ENCODE measurements at regions not wholly inside any gene's neighbourhood (a gene's known extent, or its start where the extent isn't known, plus 50 kb on each side); places are given as distances from the start of the nearest gene placed in this dataset.

DNA sequence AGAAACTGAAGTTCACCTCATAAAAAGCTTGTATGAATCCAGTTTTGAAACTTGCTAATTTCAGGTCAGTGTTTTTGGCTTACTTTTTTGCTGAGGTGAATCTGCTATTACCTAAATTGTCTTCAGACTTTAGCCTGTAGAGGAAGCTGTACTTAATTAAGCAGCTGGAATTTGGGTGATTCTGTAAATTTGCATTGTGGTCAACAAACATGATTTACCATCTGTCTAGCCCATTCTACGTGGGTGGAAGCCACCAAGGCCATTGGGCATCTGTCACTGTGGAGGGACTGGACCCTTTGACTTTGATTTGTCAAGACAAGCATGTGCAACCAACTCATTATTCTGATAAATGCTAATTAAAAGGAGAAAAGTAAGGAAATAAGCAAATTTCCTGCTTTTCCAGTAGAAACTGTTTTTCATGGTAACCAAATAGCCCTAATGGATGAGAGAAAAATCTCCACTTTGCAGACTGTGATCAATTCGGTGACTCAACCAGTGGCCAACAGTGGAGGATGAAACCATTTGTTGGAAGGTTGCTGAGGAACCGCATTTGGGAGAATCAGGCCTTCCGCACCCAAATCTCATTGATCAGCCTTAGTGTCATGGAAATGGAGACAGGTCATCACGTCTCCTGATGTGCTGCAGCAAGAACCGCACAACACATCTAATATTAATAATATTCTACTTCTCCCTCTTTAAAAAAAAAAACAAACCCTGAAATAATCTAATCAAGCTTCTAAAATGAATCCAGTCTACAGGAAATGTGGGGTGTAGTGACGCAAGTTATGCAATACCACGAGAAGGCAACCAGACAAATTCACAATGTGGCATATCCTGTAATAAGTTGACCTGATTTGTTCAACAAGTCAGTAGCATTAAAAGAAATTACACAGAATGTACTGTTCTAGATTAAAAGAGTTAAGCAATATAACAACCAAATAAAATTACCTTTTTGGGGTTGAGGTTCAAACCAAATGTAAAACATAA, 54.3 kb downstream of the GARRE1 start:
- intact Hi-C loops (cut with DNase I), result no loop called here
- Histone ChIP-seq H3K36me3 (ENCODE audit: control insufficient read depth in 2 of 3, insufficient read depth in 3 of 3, low read length in 3 of 3) (no peaks in the 10 kb centered on the region), H3K4me1 (ENCODE audit: control insufficient read depth in 2 of 3, insufficient read depth in 2 of 3, low read depth in 1 of 3, low read length in 3 of 3) (peaks cover 0 to 21% (median 19%) of the 10 kb centered on the region in 3 donors), H3K9ac (ENCODE audit: low read length in 3 of 3) (no peak overlapping the region), H3K9me3 (ENCODE audit: control insufficient read depth in 2 of 3, insufficient read depth in 1 of 3, low read length in 3 of 3) (no peaks in the 10 kb centered on the region), H3K27ac (ENCODE audit: low read depth in 2 of 2, low read length in 2 of 2) (peak overlapping the region in 1 of 2 donors; percentile 26), H3K27me3 (ENCODE audit: control insufficient read depth, insufficient read depth, low read length) (no peaks in the 10 kb centered on the region), H3K4me3 (ENCODE audit: low read length in 3 of 3) (no peak overlapping the region)
- TF ChIP-seq, protein P1, sequence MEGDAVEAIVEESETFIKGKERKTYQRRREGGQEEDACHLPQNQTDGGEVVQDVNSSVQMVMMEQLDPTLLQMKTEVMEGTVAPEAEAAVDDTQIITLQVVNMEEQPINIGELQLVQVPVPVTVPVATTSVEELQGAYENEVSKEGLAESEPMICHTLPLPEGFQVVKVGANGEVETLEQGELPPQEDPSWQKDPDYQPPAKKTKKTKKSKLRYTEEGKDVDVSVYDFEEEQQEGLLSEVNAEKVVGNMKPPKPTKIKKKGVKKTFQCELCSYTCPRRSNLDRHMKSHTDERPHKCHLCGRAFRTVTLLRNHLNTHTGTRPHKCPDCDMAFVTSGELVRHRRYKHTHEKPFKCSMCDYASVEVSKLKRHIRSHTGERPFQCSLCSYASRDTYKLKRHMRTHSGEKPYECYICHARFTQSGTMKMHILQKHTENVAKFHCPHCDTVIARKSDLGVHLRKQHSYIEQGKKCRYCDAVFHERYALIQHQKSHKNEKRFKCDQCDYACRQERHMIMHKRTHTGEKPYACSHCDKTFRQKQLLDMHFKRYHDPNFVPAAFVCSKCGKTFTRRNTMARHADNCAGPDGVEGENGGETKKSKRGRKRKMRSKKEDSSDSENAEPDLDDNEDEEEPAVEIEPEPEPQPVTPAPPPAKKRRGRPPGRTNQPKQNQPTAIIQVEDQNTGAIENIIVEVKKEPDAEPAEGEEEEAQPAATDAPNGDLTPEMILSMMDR (IDR thresholded peaks at IDR 0.05; ENCODE audit: borderline replicate concordance, extremely low read depth, insufficient read depth), result no peak
- DNase-seq (no peak), FAIRE-seq (no peak)

DNA sequence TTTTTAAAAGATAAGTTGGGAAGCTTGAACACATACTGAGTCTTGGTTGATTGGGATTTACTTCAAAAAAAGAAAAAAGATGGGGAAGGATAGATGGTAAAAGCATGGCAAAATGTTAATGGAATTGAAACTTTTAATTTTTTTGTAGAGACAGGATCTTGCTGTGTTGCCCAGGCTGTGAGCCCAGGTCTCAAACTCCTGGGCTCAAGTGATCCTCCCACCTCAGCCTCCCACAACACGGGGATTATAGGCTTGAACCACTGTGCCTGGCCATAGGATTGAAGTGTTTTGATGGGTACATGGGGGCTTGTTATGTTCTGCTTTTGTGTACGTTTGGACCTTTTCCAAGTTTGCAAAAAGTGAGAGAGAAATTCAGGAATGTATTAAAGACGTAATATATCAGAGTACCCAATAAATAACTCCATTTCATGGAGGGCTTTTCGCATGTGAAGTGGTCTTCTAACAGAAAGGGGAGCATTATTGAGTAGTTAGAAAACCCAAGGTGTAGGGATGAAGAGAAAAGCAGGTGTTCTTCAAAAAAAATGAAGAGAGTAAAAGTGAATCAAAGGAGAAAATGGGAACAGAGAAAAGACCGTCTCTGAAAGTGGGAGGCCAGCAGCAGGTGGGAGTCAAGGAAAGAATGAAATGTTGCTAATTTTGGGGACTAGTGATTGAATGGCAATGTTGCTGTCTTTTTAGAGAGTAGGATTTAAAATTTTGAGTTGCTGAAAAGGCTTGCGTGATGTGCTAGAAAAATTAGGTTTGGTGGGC, 55.2 kb downstream of the GARRE1 start:
- Histone ChIP-seq H3K9ac (ENCODE audit: low read length in 3 of 3) (no peak overlapping the region), H3K9me3 (ENCODE audit: control insufficient read depth in 2 of 3, insufficient read depth in 1 of 3, low read length in 3 of 3) (no peaks in the 10 kb centered on the region), H3K36me3 (ENCODE audit: control insufficient read depth in 2 of 3, insufficient read depth in 3 of 3, low read length in 3 of 3) (no peaks in the 10 kb centered on the region), H3K27ac (ENCODE audit: low read depth in 2 of 2, low read length in 2 of 2) (no peak overlapping the region), H3K4me1 (ENCODE audit: control insufficient read depth in 2 of 3, insufficient read depth in 2 of 3, low read depth in 1 of 3, low read length in 3 of 3) (peaks cover 0 to 21% (median 19%) of the 10 kb centered on the region in 3 donors), H3K4me3 (ENCODE audit: low read length in 3 of 3) (no peak overlapping the region), H3K27me3 (ENCODE audit: control insufficient read depth, insufficient read depth, low read length) (no peaks in the 10 kb centered on the region)
- intact Hi-C loops (cut with DNase I), result no loop called here
- FAIRE-seq (no peak), DNase-seq (no peak)
- TF ChIP-seq, protein P1 (IDR thresholded peaks at IDR 0.05; ENCODE audit: borderline replicate concordance, extremely low read depth, insufficient read depth), result no peak

DNA sequence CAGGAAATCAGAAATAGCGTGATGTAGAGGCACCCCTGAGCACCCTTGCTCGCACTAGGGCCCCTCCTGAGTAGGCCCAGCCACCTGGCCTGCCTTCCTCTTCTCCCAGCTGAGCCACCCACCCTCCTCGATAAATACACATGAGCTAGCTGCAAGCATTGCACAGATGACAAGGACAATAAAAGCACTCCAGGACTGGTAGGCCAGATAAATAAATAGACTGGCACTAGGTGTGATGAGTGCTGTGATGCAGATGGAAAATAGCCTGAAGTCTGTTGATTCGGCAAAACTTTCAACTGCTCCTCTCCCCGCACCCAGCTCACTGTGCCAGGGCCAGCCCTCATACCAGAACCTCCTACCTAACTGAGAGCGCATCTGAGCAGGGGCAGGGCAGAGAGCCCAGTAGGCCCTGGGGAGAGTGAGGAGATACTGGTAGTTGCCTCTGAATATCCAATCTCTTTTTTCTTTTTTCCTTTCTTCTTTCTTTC, 54.5 kb upstream of the GPI start:
- Histone ChIP-seq H3K9ac (ENCODE audit: low read length in 3 of 3) (no peak overlapping the region), H3K4me3 (ENCODE audit: low read length in 3 of 3) (no peak overlapping the region), H3K9me3 (ENCODE audit: control insufficient read depth in 2 of 3, insufficient read depth in 1 of 3, low read length in 3 of 3) (no peaks in the 10 kb centered on the region), H3K36me3 (ENCODE audit: control insufficient read depth in 2 of 3, insufficient read depth in 3 of 3, low read length in 3 of 3) (no peaks in the 10 kb centered on the region), H3K27ac (ENCODE audit: low read depth in 2 of 2, low read length in 2 of 2) (no peak overlapping the region), H3K27me3 (ENCODE audit: control insufficient read depth, insufficient read depth, low read length) (no peaks in the 10 kb centered on the region), H3K4me1 (ENCODE audit: control insufficient read depth in 2 of 3, insufficient read depth in 2 of 3, low read depth in 1 of 3, low read length in 3 of 3) (peaks cover 0 to 16% (median 15%) of the 10 kb centered on the region in 3 donors)
- no peak for FAIRE-seq
- intact Hi-C loops (cut with DNase I), result no loop called here
- TF ChIP-seq, protein P1 (IDR thresholded peaks at IDR 0.05; ENCODE audit: borderline replicate concordance, extremely low read depth, insufficient read depth), result no peak
- no peak for DNase-seq
